ENCODE measurements at regions not wholly inside any gene's neighbourhood (a gene's known extent, or its start where the extent isn't known, plus 50 kb on each side); places are given as distances from the start of the nearest gene placed in this dataset.

GRCh38 chr11:109306322-109306721, 115.7 kb upstream of the C11orf87 start:
- ATAC-seq: no peak
- intact Hi-C loops (cut with DNase I): no loop called here
- no peak for DNase-seq (ENCODE audit: low spot score)

GRCh38 chr11:109307366-109307765, 114.6 kb upstream of the C11orf87 start:
- no peak for DNase-seq (ENCODE audit: low spot score)
- no peak for ATAC-seq
- intact Hi-C loops (cut with DNase I): no loop called here

- DNase-seq (ENCODE audit: low spot score) (no peak), ATAC-seq (no peak)
- intact Hi-C loops (cut with DNase I): no loop called here
Measured at GRCh38 chr11:109308551-109308950, 113.4 kb upstream of the C11orf87 start.

GRCh38 chr11:109309153-109309552, 112.8 kb upstream of the C11orf87 start:
- ATAC-seq: no peak
- intact Hi-C loops (cut with DNase I): no loop called here
- no peak for DNase-seq (ENCODE audit: low spot score)

- no peak for DNase-seq (ENCODE audit: low spot score)
- intact Hi-C loops (cut with DNase I): no loop called here
- no peak for ATAC-seq
Measured at GRCh38 chr11:109317726-109318125, 104.3 kb upstream of the C11orf87 start.

GRCh38 chr11:109320595-109320994, 101.4 kb upstream of the C11orf87 start:
- intact Hi-C loops (cut with DNase I): no loop called here

GRCh38 chr11:109326781-109327180, 95.2 kb upstream of the C11orf87 start:
- no peak for DNase-seq (ENCODE audit: low spot score)
- no peak for ATAC-seq
- intact Hi-C loops (cut with DNase I): no loop called here

More at GRCh38 chr11:109320595-109320994, 101.4 kb upstream of the C11orf87 start:
- no peak for DNase-seq (ENCODE audit: low spot score)
- no peak for ATAC-seq

- no peak for ATAC-seq
- intact Hi-C loops (cut with DNase I): no loop called here
- DNase-seq (ENCODE audit: low spot score): no peak
Measured at GRCh38 chr11:109329716-109330115, 92.3 kb upstream of the C11orf87 start.

- ATAC-seq (no peak), DNase-seq (ENCODE audit: low spot score) (no peak)
- intact Hi-C loops (cut with DNase I): no loop called here
Measured at GRCh38 chr11:109338131-109338530, 83.9 kb upstream of the C11orf87 start.

- intact Hi-C loops (cut with DNase I): no loop called here
- DNase-seq (ENCODE audit: low spot score): no peak
- no peak for ATAC-seq
Measured at GRCh38 chr11:109342261-109342660, 79.7 kb upstream of the C11orf87 start.

GRCh38 chr11:109343242-109343641, 78.7 kb upstream of the C11orf87 start:
- no peak for ATAC-seq
- no peak for DNase-seq (ENCODE audit: low spot score)
- intact Hi-C loops (cut with DNase I): no loop called here

GRCh38 chr11:109347304-109347703, 74.7 kb upstream of the C11orf87 start:
- no peak for DNase-seq (ENCODE audit: low spot score)
- intact Hi-C loops (cut with DNase I): no loop called here
- no peak for ATAC-seq

GRCh38 chr11:109349276-109350080, 72.5 kb upstream of the C11orf87 start:
- intact Hi-C loops (cut with DNase I): loop anchor here (5.0 kb wide), 1 partner anchor 1828 kb away; no protein-coding TSS in a partner anchor
- no peak for ATAC-seq

GRCh38 chr11:109350091-109350490, 71.9 kb upstream of the C11orf87 start:
- ATAC-seq: no peak
- no peak for DNase-seq (ENCODE audit: low spot score)
- intact Hi-C loops (cut with DNase I): loop anchor here (5.0 kb wide), 1 partner anchor 1827 kb away; no protein-coding TSS in a partner anchor

More at GRCh38 chr11:109349276-109350080, 72.5 kb upstream of the C11orf87 start:
- no peak for DNase-seq (ENCODE audit: low spot score)

GRCh38 chr11:109362059-109362458, 59.9 kb upstream of the C11orf87 start:
- intact Hi-C loops (cut with DNase I): no loop called here
- DNase-seq (ENCODE audit: low spot score): no peak
- no peak for ATAC-seq

- intact Hi-C loops (cut with DNase I): no loop called here
- ATAC-seq: no peak
- DNase-seq (ENCODE audit: low spot score): no peak
Measured at GRCh38 chr11:109363682-109364081, 58.3 kb upstream of the C11orf87 start.

- intact Hi-C loops (cut with DNase I): no loop called here
- DNase-seq (ENCODE audit: low spot score) (no peak), ATAC-seq (no peak)
Measured at GRCh38 chr11:109364851-109365250, 57.1 kb upstream of the C11orf87 start.

- intact Hi-C loops (cut with DNase I): no loop called here
- ATAC-seq: no peak
- no peak for DNase-seq (ENCODE audit: low spot score)
Measured at GRCh38 chr11:109371444-109372176, 50.4 kb upstream of the C11orf87 start.
